GM21786 (cell line): ENCODE measurements at regions not wholly inside any gene's neighbourhood (a gene's known extent, or its start where the extent isn't known, plus 50 kb on each side); places are given as distances from the start of the nearest gene placed in this dataset.

Source experiments
- ATAC-seq: cut with Tn5 transposase; IDR thresholded peaks from one replicate; pipeline ENCODE4 v1.9.1; 2021; ENCODE audit not compliant: unreplicated experiment

- ATAC-seq = no peak
Measured at GRCh38 chr5:15266229-15266628, 233.8 kb upstream of the FBXL7 start.

GRCh38 chr5:15263942-15264341, 236.0 kb upstream of the FBXL7 start:
- no peak for ATAC-seq

- no peak for ATAC-seq
Measured at GRCh38 chr5:15263406-15263805, 236.6 kb upstream of the FBXL7 start.

- ATAC-seq = no peak
Measured at GRCh38 chr5:15261269-15261995, 238.5 kb upstream of the FBXL7 start.

GRCh38 chr5:15260356-15261268, 239.4 kb upstream of the FBXL7 start:
- no peak for ATAC-seq

- ATAC-seq = no peak
Measured at GRCh38 chr5:15256485-15256884, 243.5 kb upstream of the FBXL7 start.

GRCh38 chr5:15255576-15255975, 244.4 kb upstream of the FBXL7 start:
- no peak for ATAC-seq

GRCh38 chr5:15254607-15255006, 245.4 kb upstream of the FBXL7 start:
- ATAC-seq = no peak

GRCh38 chr5:15252331-15252730, 247.6 kb upstream of the FBXL7 start:
- no peak for ATAC-seq

GRCh38 chr5:15249152-15249551, 250.8 kb upstream of the FBXL7 start:
- ATAC-seq = no peak

GRCh38 chr5:15248731-15249130, 251.2 kb upstream of the FBXL7 start:
- no peak for ATAC-seq

GRCh38 chr5:15245913-15246312, 254.1 kb upstream of the FBXL7 start:
- no peak for ATAC-seq

- ATAC-seq = no peak
Measured at GRCh38 chr5:15243301-15244020, 256.5 kb upstream of the FBXL7 start.

- no peak for ATAC-seq
Measured at GRCh38 chr5:15241216-15241821, 258.7 kb upstream of the FBXL7 start.

GRCh38 chr5:15238006-15238405, 262.0 kb upstream of the FBXL7 start:
- ATAC-seq = no peak

- no peak for ATAC-seq
Measured at GRCh38 chr5:15236911-15237508, 263.0 kb upstream of the FBXL7 start.

GRCh38 chr5:15234911-15235310, 265.1 kb upstream of the FBXL7 start:
- no peak for ATAC-seq

- ATAC-seq = no peak
Measured at GRCh38 chr5:15234366-15234765, 265.6 kb upstream of the FBXL7 start.

- ATAC-seq = no peak
Measured at GRCh38 chr5:15233566-15233965, 266.4 kb upstream of the FBXL7 start.

- ATAC-seq = no peak
Measured at GRCh38 chr5:15222156-15222555, 277.8 kb upstream of the FBXL7 start.
